GM21423 (cell line): ENCODE measurements at regions not wholly inside any gene's neighbourhood (a gene's known extent, or its start where the extent isn't known, plus 50 kb on each side); places are given as distances from the start of the nearest gene placed in this dataset.
"Not testable (repeated sequence)": the region's sequence is repeated elsewhere in the genome, so short reads cannot be mapped to it uniquely, and the experiment has no call there.

Experiments
- ATAC-seq: cut with Tn5 transposase; IDR thresholded peaks from one replicate; pipeline ENCODE4 v1.9.1; 2021; ENCODE audit warnings: mild to moderate bottlenecking, moderate library complexity; ENCODE audit not compliant: unreplicated experiment

- ATAC-seq, result no peak
Observed at GRCh38 chr12:31822761-31823160, 93.9 kb upstream of the AMN1 start.

DNA sequence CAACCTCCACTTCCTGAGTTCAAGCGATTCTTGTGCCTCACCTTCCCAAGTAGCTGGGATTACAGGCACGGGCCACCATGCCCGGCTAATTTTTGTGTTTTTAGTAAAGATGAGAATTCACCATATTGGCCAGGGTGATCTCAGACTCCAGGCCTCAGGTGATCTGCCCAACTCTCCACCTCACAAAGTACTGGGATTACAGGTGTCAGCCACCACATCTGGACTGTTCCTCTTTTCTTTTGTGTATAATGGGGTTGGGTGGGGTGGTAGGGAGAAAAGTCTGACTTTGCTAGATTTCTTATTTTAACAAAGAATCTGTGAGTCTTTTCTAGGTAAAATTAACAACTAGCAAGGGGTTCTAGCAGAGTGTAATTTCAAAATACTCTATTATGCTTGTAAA is 92.7 kb upstream of the AMN1 start:
- ATAC-seq, result no peak

- no peak for ATAC-seq
Observed at GRCh38 chr12:31820832-31821231, 92.0 kb upstream of the AMN1 start.

DNA sequence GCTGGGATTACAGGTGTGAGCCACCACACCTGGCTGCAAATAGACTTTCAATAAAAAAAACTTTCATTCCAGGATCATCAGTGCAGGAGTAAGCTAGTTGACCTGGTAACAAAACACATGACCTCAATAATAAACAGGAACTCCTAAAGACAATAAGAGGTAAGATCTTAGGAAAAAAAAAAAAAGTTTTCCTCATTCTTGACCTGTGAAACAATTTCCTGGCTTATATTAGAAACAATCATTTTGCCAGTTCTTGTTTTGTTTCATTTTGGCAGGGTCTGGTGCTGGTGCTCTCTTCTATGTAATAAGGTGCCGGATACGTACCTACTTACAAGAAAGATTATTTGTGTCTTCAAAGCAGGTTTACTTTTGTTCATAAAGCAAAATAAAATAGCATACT is 90.6 kb upstream of the AMN1 start:
- ATAC-seq, result no peak

DNA sequence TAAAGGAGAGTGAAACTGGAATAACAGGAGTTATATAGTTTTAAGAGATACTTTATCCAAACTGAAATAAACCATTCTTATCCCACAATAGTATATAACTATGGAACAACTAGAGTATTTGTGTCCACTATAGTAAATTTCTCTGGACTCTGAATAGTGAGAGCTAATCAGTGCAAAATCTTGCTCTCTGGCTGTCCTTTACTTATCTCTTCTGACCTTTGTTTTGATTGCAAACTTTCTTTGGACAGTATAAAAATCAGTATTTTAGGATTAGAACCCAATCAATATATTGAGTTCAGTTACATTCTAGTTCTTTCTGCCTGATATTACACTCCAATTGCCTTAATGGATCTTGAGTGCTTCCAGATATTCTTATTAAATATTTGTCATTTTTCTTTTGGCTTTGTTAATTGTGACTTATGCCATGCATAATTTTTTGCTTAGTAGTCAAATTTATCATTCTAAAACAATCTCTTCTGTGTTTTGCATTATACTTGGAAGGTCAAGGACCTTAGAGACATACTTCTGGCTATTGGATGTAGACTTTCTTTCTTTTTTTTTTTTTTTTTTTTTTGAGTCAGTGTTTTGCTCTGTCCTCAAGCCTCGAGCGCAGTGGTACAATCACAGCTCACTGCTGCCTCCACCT is 89.9 kb upstream of the AMN1 start:
- no peak for ATAC-seq

DNA sequence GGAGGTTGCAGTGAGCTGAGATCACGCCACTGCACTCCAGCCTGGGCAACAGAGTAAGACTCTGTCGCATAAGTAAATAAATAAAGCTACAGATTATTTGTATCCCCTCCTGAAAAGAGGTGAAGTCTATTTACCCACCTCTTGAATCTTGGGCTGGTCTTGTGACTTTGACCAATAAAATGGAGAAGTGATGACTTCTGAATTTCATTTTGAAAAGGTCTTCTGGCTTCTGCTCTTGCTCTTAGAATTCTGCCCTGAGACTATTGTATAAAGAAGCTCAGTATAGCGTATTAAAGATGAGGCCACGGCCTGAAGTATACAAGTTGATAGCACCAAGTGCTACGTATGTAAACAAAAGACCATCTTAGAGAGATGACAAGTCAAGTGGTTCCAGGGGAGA is 88.3 kb upstream of the AMN1 start:
- ATAC-seq, result no peak

- ATAC-seq, result no peak
Observed at GRCh38 chr12:31815096-31815495, 86.3 kb upstream of the AMN1 start.

DNA sequence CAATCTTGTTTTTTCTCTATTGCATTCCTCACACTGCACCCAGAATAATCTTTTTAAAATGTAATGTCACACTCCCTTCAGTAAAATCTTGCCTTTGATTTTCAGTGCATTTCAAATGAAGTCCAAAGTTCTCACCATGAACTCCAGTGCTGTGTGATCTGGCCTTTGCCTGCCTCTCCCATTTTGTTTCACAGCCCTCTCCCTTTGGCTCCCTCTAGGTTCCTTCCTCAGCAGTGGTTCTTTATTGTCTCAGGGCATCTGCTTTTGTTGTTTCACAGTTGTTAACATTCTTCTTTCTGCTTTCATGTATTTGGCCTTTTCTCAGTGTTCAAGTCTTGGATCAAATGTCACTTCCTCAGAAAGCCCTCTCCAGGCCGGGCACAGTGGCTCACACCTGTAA is 84.5 kb upstream of the AMN1 start:
- ATAC-seq, result no peak

DNA sequence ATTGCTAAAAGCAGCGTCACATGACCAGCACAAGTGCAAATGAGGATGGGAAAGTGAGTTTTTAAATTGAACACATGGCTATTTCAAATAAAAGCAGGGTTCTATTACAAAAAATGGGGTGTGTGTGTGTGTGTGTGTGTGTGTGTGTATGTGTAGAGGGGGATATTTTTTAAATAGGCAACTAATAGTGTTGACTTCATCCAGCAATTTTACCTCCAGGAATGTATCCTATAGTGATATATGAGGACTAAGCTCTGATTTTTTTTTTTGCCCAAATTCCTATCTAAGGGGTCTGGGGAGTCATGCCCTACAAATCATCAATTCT is 78.9 kb upstream of the AMN1 start:
- no peak for ATAC-seq

DNA sequence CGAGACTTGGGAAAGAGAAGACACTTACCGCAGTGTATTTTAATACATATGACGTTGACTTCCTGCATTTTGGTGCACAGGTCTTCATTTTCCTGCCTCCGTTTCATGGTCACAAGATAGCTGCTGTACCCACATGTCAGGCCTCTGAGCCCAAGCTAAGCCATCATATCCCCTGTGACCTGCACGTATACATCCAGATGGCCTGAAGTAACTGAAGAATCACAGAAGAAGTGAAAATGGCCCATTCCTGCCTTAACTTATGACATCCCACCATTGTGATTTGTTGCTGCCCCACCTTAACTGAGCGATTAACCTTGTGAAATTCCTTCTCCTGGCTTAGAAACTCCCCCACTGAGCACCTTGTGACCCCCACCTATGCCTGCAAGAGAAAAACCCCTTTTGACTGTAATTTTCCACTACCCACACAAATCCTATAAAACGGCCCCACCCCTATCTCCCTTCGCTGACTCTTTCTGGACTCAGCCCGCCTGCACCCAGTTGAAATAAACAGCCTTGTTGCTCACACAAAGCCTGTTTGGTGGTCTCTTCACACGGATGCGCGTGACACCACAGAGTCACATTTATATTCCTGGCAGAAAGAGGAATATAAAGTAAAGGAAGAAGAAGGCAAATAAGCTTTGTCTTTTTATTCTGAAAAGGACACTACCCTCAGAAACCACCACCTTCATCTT is 78.4 kb upstream of the AMN1 start:
- ATAC-seq, result not testable (repeated sequence)

DNA sequence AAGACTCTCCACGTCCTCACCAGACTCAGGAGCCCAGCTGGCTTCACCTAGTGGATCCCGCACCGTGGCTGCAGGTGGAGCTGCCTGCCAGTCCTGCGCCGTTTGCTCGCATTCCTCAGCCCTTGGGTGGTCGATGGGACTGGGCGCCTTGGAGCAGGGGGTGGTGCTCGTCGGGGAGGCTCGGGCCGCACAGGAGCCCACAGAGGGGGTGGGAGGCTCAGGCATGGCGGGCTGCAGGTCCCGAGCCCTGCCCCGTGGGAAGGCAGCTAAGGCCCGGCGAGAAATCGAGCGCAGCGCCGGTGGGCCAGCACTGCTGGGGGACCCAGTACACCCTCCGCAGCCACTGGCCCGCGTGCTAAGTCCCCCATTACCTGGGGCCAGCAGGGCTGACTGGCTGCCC is 76.9 kb upstream of the AMN1 start:
- not testable (repeated sequence) for ATAC-seq

DNA sequence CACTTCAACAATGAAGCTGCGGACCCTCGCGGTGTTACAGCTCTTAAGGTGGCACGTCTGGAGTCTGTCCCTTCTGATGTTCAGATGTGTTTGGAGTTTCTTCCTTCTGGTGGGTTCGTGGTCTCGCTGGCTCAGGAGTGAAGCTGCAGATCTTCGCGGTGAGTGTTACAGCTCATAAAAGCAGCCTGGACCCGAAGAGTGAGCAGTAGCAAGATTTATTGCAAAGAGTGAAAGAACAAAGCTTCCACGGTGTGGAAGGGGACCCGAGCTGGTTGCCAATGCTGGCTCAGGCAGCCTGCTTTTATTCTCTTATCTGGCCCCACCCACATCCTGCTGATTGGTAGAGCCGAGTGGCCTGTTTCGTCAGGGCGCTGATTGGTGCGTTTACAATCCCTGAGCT is 75.9 kb upstream of the AMN1 start:
- not testable (repeated sequence) for ATAC-seq

DNA sequence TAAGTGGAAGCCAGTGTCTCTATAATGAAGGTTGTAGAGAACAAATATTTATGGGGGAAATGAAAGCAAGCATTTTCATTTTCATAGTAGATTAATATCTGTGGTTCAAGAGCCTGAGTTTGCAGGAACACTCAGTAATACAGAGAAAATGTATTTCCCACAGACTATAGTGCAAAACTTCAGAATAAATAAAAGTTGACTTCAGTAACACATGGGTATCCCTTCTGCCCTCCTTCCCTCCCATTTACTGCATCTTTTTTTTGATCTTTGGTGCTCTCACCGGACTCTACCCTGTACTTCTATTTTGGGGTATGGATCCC is 75.3 kb upstream of the AMN1 start:
- no peak for ATAC-seq

GRCh38 chr12:31803306-31804184 is 74.7 kb upstream of the AMN1 start:
- ATAC-seq, result no peak

DNA sequence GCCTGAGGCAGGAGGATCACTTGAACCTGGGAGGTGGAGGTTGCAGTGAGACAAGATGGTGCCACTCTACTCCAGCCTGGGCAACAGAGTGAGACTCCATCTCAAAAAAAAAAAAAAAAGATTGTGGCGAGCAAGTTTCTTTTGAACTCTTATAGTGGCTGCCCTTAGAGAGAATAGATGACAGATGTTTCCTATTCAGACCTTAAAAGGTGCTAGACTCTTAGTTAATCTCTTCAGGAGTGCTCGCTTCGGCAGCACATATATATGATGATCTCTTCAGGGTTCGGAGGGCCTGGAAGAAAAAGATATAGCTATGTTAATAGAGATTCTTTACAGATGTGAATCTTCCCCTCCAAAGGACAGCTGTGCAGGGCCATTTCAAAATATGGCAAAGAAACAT is 73.1 kb upstream of the AMN1 start:
- ATAC-seq, result no peak

DNA sequence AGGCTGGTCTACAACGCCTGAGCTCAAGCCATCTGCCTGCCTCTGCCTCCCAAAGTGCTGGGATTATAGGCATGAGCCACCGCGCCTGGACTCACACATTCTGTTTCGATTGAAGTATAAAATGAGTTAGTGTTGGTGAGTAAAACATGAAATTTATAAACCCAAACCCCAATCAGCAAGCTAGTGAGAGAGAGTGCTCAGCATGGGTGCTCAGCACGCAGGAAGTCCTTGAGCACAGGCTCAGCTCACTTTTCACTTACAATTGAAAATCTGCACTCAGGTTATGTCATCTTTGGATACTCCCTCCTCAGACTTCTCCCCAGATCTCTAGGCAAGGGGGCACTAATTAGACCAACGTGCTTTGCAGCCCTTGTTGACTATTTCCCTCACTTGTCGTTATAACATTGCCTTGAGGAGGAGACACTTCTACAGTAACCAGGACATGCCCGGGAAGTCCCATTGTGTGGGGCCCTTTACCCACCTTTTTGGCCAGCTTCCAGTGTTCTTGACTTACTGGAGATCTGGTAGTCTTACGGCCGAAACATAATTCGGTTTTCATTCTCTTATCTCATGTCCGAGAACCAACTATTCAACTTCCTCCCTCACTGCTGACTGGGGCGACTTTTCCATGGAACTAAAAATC is 68.5 kb upstream of the AMN1 start:
- no peak for ATAC-seq

DNA sequence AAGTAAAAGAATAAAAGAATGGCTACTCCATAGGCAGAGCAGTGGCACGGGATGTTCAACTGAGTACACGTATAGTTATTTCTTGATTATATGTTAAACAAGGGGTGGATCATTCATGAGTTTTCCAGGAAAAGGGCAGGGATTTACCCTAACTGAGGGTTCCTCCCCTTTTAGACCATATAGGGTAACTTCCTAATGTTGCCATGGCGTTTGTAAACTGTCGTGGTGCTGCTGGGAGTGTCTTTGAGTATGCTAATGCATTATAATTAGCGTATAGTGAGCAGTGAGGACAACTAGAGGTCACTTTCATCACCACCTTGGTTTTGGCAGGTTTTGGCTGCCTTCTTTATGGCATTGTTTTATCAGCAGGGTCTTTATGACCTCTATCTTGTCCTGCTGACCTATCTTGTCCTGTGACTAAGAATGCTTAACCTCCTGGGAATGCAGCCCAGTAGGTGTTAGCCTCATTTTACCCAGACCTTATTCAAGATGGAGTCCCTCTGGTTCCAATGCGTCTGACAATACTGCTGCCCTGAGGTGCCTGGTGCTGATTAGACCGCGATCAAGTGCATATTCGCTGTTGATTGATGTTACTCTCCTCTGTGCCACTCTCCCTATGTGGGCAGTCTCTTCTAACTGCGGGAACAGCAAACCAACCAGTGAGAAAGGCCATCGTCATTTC is 67.6 kb upstream of the AMN1 start:
- no peak for ATAC-seq

DNA sequence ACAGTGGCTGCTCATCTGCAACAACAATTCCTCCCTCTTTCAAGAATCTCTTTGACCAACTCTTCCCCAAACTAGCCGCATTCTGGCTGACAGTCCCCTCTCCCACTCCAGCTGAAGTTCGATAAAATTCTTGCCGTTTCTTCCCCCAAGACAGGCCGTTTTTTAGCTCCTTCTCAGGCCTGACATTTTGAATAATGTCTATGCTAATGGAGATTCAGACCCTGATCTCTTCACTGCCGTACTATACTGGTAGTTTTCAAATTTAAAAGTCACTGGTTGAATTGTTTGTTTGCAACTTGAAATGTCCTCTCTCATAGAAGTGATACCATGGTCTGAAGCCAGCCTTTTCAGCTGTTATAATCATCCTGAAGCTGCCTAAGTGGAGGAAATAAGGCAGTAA is 65.9 kb upstream of the AMN1 start:
- ATAC-seq, result no peak

GRCh38 chr12:31791265-31791664 is 62.4 kb upstream of the AMN1 start:
- not testable (repeated sequence) for ATAC-seq

DNA sequence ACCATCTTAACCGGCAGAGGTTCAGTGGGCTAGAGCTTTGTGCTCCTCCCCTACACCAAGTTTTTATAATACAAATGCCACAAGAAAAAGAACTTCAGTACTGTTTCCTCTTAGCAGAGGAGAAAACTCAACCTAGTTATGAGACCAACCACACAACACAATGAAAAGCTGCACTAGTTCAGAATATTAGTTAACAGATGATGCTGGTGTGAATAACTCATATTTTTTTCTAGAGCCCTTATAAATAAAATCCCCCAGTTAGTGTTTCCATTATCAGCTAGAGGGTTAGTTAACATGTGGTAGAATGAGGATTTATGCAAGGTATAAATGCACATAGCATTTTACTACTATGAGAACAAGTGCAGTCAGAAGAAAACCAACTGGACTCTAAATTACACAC is 61.9 kb upstream of the AMN1 start:
- no peak for ATAC-seq

- no peak for ATAC-seq
Observed at GRCh38 chr12:31785318-31785717, 56.5 kb upstream of the AMN1 start.
